Urinary bladder (tissue), 3 donors: ENCODE measurements at regions not wholly inside any gene's neighbourhood (a gene's known extent, or its start where the extent isn't known, plus 50 kb on each side); places are given as distances from the start of the nearest gene placed in this dataset.
"Not testable (repeated sequence)": the region's sequence is repeated elsewhere in the genome, so short reads cannot be mapped to it uniquely, and the experiment has no call there.

Experiments
- DNase-seq: peaks from one replicate; pipeline ENCODE4 v3.0.0-alpha.2; 2015; ENCODE audit errors: extremely low spot score
- H3K27ac ChIP-seq: one replicate; pipeline ENCODE4 v1.5.1; 2013; ENCODE audit warnings: low read depth, mild to moderate bottlenecking, moderate library complexity
- H3K36me3 ChIP-seq: one replicate; pipeline ENCODE4 v1.6.1; 2013; ENCODE audit warnings: mild to moderate bottlenecking, moderate library complexity; ENCODE audit not compliant: insufficient read depth
- H3K4me1 ChIP-seq: one replicate; pipeline ENCODE4 v1.6.1; 2013; ENCODE audit warnings: mild to moderate bottlenecking, moderate library complexity; ENCODE audit not compliant: insufficient read depth
- H3K4me3 ChIP-seq: one replicate; pipeline ENCODE4 v1.5.1; 2013; ENCODE audit warnings: low read depth, low read length
- WGBS: extraction: QIAGEN DNeasy Blood & Tissue Kit; methylation state at CpG from one replicate; pipeline ENCODE4 v1.1.7; 2013; 5-methylcytosine and 5-hydroxymethylcytosine counted together
- donor health status: healthy with polysubstance abuse.
- donor health status: healthy.

- not testable (repeated sequence) for H3K36me3 ChIP-seq, H3K4me3 ChIP-seq, H3K4me1 ChIP-seq, H3K27ac ChIP-seq, DNase-seq
- 76% methylated on average over 52 of the region's 56 CpGs for WGBS
Observed at GRCh38 chr2:87348556-87348955, 326.9 kb upstream of the PLGLB1 start.

GRCh38 chr2:87349006-87349405 lies 327.4 kb upstream of the PLGLB1 start:
- WGBS, result 89% methylated on average over 43 of the region's 53 CpGs
- not testable (repeated sequence) for H3K4me3 ChIP-seq, H3K4me1 ChIP-seq, DNase-seq, H3K36me3 ChIP-seq, H3K27ac ChIP-seq

GRCh38 chr2:87352178-87352934 lies 330.7 kb upstream of the PLGLB1 start:
- not testable (repeated sequence) for H3K27ac ChIP-seq, H3K4me3 ChIP-seq, H3K36me3 ChIP-seq, DNase-seq, H3K4me1 ChIP-seq
- 93% methylated on average over 19 of the region's 21 CpGs for WGBS

- not testable (repeated sequence) for H3K27ac ChIP-seq, H3K4me3 ChIP-seq, DNase-seq, H3K4me1 ChIP-seq, H3K36me3 ChIP-seq
- WGBS, result 95% methylated on average over 6 of the region's 10 CpGs
Observed at GRCh38 chr2:87353408-87353807, 331.8 kb upstream of the PLGLB1 start.

- not testable (repeated sequence) for H3K36me3 ChIP-seq, DNase-seq, H3K4me1 ChIP-seq, H3K4me3 ChIP-seq, H3K27ac ChIP-seq
- 95% methylated on average over 5 of the region's 6 CpGs for WGBS
Observed at GRCh38 chr2:87354102-87354501, 332.5 kb upstream of the PLGLB1 start.

GRCh38 chr2:87360250-87360649 lies 338.6 kb upstream of the PLGLB1 start:
- not testable (repeated sequence) for H3K4me3 ChIP-seq, H3K4me1 ChIP-seq, H3K27ac ChIP-seq, DNase-seq, H3K36me3 ChIP-seq

- not testable (repeated sequence) for H3K4me3 ChIP-seq, H3K4me1 ChIP-seq, H3K27ac ChIP-seq, DNase-seq, H3K36me3 ChIP-seq
- WGBS, result no CpG with 5 or more reads among the region's 2 CpGs
Observed at GRCh38 chr2:87360927-87361326, 339.3 kb upstream of the PLGLB1 start.

GRCh38 chr2:87361805-87362204 lies 340.2 kb upstream of the PLGLB1 start:
- not testable (repeated sequence) for H3K36me3 ChIP-seq, H3K4me3 ChIP-seq, H3K27ac ChIP-seq, H3K4me1 ChIP-seq, DNase-seq

- H3K4me3 ChIP-seq, H3K36me3 ChIP-seq, DNase-seq, H3K27ac ChIP-seq, H3K4me1 ChIP-seq: not testable (repeated sequence)
Observed at GRCh38 chr2:87364379-87364778, 342.7 kb upstream of the PLGLB1 start.

- not testable (repeated sequence) for H3K4me3 ChIP-seq, DNase-seq, H3K27ac ChIP-seq, H3K4me1 ChIP-seq, H3K36me3 ChIP-seq
- 74% methylated on average over 2 of the region's 2 CpGs for WGBS
Observed at GRCh38 chr2:87365038-87365437, 343.4 kb upstream of the PLGLB1 start.

- not testable (repeated sequence) for H3K4me3 ChIP-seq, H3K36me3 ChIP-seq, DNase-seq, H3K4me1 ChIP-seq, H3K27ac ChIP-seq
- 81% methylated on average over 6 of the region's 7 CpGs for WGBS
Observed at GRCh38 chr2:87386063-87386560, 361.8 kb upstream of the PLGLB2 start.

GRCh38 chr2:87395784-87396183 lies 352.1 kb upstream of the PLGLB2 start:
- H3K4me1 ChIP-seq, DNase-seq, H3K27ac ChIP-seq, H3K4me3 ChIP-seq, H3K36me3 ChIP-seq: not testable (repeated sequence)
- WGBS, result 63% methylated on average over 1 of the region's 1 CpG

- 88% methylated on average over 9 of the region's 9 CpGs for WGBS
- H3K4me1 ChIP-seq, H3K27ac ChIP-seq, H3K36me3 ChIP-seq, DNase-seq, H3K4me3 ChIP-seq: not testable (repeated sequence)
Observed at GRCh38 chr2:87396551-87397265, 351.2 kb upstream of the PLGLB2 start.

- not testable (repeated sequence) for DNase-seq, H3K4me1 ChIP-seq, H3K36me3 ChIP-seq, H3K4me3 ChIP-seq, H3K27ac ChIP-seq
- WGBS, result 89% methylated on average over 9 of the region's 9 CpGs
Observed at GRCh38 chr2:87397276-87398065, 350.4 kb upstream of the PLGLB2 start.
